H9 (cell line): ENCODE measurements at regions not wholly inside any gene's neighbourhood (a gene's known extent, or its start where the extent isn't known, plus 50 kb on each side); places are given as distances from the start of the nearest gene placed in this dataset.

Source experiments
- DNase-seq: peaks from one replicate; pipeline ENCODE4 v3.0.0-alpha.2; 2017
- H2AFZ ChIP-seq: one replicate; pipeline ENCODE4 v1.6.1; 2013; ENCODE audit warnings: mild to moderate bottlenecking, low read length, control low read depth, moderate library complexity
- H2AK5ac ChIP-seq: 2 replicates; pipeline ENCODE4 v1.6.1; 2013; ENCODE audit warnings: low read length, control low read depth, mixed read lengths; ENCODE audit not compliant: insufficient read length
- H2BK120ac ChIP-seq: one replicate; pipeline ENCODE4 v1.6.1; 2013; ENCODE audit warnings: low read depth, mild to moderate bottlenecking, low read length, control low read depth, inconsistent platforms; ENCODE audit not compliant: poor library complexity, severe bottlenecking
- H2BK12ac ChIP-seq: 2 replicates; pipeline ENCODE4 v1.6.1; 2013; ENCODE audit warnings: low read length, control low read depth, mixed read lengths, low read depth; ENCODE audit not compliant: insufficient read length
- H2BK15ac ChIP-seq: 2 replicates; pipeline ENCODE4 v1.6.1; 2013; ENCODE audit warnings: low read depth, low read length, control low read depth
- H2BK20ac ChIP-seq: one replicate; pipeline ENCODE4 v1.6.1; 2013; ENCODE audit warnings: low read depth, mild to moderate bottlenecking, low read length, control low read depth, inconsistent platforms; ENCODE audit not compliant: poor library complexity, severe bottlenecking
- H2BK5ac ChIP-seq: 2 replicates; pipeline ENCODE4 v1.6.1; 2013; ENCODE audit warnings: low read length, control low read depth, mixed read lengths; ENCODE audit not compliant: insufficient read length
- H3K14ac ChIP-seq: 2 replicates; pipeline ENCODE4 v1.6.1; 2013; ENCODE audit warnings: low read length, control low read depth; ENCODE audit not compliant: insufficient read depth
- H3K18ac ChIP-seq: 2 replicates; pipeline ENCODE4 v1.6.1; 2013; ENCODE audit warnings: low read depth, mild to moderate bottlenecking, mixed read lengths, low read length, control low read depth; ENCODE audit not compliant: insufficient read length
- H3K23ac ChIP-seq: 2 replicates; pipeline ENCODE4 v1.6.1; 2013; ENCODE audit warnings: low read length, control low read depth, mixed read lengths, low read depth; ENCODE audit not compliant: insufficient read length
- H3K23me2 ChIP-seq: 2 replicates; pipeline ENCODE4 v1.6.1; 2013; ENCODE audit warnings: low read depth, mild to moderate bottlenecking, mixed read lengths, low read length, control low read depth; ENCODE audit not compliant: insufficient read length, poor library complexity, severe bottlenecking
- H3K27ac ChIP-seq: 2 replicates; pipeline ENCODE4 v1.5.1; 2013; ENCODE audit warnings: low read length, control low read depth, mixed read lengths, low read depth; ENCODE audit not compliant: insufficient read length
- H3K27me3 ChIP-seq: 2 replicates; pipeline ENCODE4 v1.6.1; 2013; ENCODE audit warnings: low read length, control low read depth, inconsistent platforms; ENCODE audit not compliant: insufficient read depth
- H3K4ac ChIP-seq: 2 replicates; pipeline ENCODE4 v1.6.1; 2013; ENCODE audit warnings: low read depth, mild to moderate bottlenecking, control low read depth, inconsistent platforms, low read length, moderate library complexity
- H3K4me1 ChIP-seq: 2 replicates; pipeline ENCODE4 v1.6.1; 2013; ENCODE audit warnings: low read length, control low read depth, inconsistent platforms; ENCODE audit not compliant: insufficient read depth
- H3K4me2 ChIP-seq: 2 replicates; pipeline ENCODE4 v1.6.1; 2013; ENCODE audit warnings: low read length, control low read depth, mixed read lengths; ENCODE audit not compliant: insufficient read length, insufficient read depth
- H3K56ac ChIP-seq: 2 replicates; pipeline ENCODE4 v1.6.1; 2013; ENCODE audit warnings: low read depth, mild to moderate bottlenecking, mixed read lengths, low read length, control low read depth; ENCODE audit not compliant: insufficient read length
- H3K79me1 ChIP-seq: 2 replicates; pipeline ENCODE4 v1.6.1; 2013; ENCODE audit warnings: low read depth, mild to moderate bottlenecking, moderate library complexity, low read length, control low read depth, inconsistent platforms; ENCODE audit not compliant: insufficient read depth, poor library complexity, severe bottlenecking
- H3K79me2 ChIP-seq: 2 replicates; pipeline ENCODE4 v1.6.1; 2013; ENCODE audit warnings: low read length, control low read depth, inconsistent platforms; ENCODE audit not compliant: insufficient read depth
- H3K9ac ChIP-seq: 2 replicates; pipeline ENCODE4 v1.6.1; 2013; ENCODE audit warnings: low read length, control low read depth, mixed read lengths; ENCODE audit not compliant: insufficient read length; ENCODE audit errors: extremely low read depth
- H3K9me3 ChIP-seq: one replicate; pipeline ENCODE4 v1.6.1; 2013; ENCODE audit warnings: low read depth, low read length, inconsistent platforms; ENCODE audit not compliant: control insufficient read depth
- H3T11ph ChIP-seq: one replicate; pipeline ENCODE4 v1.6.1; 2013; ENCODE audit warnings: mild to moderate bottlenecking, low read length, control low read depth, inconsistent platforms
- H4K20me1 ChIP-seq: one replicate; pipeline ENCODE4 v1.6.1; 2013; ENCODE audit not compliant: control insufficient read depth, insufficient read length, insufficient read depth
- H4K5ac ChIP-seq: 2 replicates; pipeline ENCODE4 v1.6.1; 2013; ENCODE audit warnings: low read depth, mild to moderate bottlenecking, mixed read lengths, low read length, control low read depth; ENCODE audit not compliant: insufficient read length
- H4K8ac ChIP-seq: replicated peaks from 2 replicates; pipeline ENCODE4 v1.6.1; 2013; ENCODE audit warnings: low read length, control low read depth, mixed read lengths, low read depth; ENCODE audit not compliant: insufficient read length
- H4K91ac ChIP-seq: 2 replicates; pipeline ENCODE4 v1.6.1; 2013; ENCODE audit warnings: low read depth, mild to moderate bottlenecking, moderate library complexity, mixed read lengths, low read length, control low read depth; ENCODE audit not compliant: insufficient read length
- H3K27ac Mint-ChIP-seq, 3 experiments: 2 replicates in 2 of 3; 3 replicates in 1 of 3; pipeline ENCODE4 v1.8.0; 2020 to 2021; ENCODE audit warnings: mixed read lengths in 3 of 3, mild to moderate bottlenecking in 1 of 3, moderate library complexity in 1 of 3
- H3K27me3 Mint-ChIP-seq: 2 replicates; pipeline ENCODE4 v1.8.0; 2021; ENCODE audit warnings: low read depth, mild to moderate bottlenecking, moderate library complexity, mixed read lengths
- H3K36me3 Mint-ChIP-seq, 3 experiments: 2 replicates in 2 of 3; 3 replicates in 1 of 3; pipeline ENCODE4 v1.8.0; 2020 to 2021; ENCODE audit warnings: low read depth in 3 of 3, mixed read lengths in 3 of 3; ENCODE audit not compliant: insufficient read depth in 1 of 3
- H3K4me1 Mint-ChIP-seq, 2 experiments: 2 replicates each; pipeline ENCODE4 v1.8.0; 2020; ENCODE audit warnings: mixed read lengths in 2 of 2
- H3K4me3 Mint-ChIP-seq, 2 experiments: 2 replicates in 1 of 2; 3 replicates in 1 of 2; pipeline ENCODE4 v1.8.0; 2020 to 2021; ENCODE audit warnings: mild to moderate bottlenecking in 2 of 2, mixed read lengths in 2 of 2, moderate library complexity in 1 of 2
- H3K9me3 Mint-ChIP-seq, 2 experiments: 2 replicates in 1 of 2; 3 replicates in 1 of 2; pipeline ENCODE4 v1.8.0; 2020; ENCODE audit warnings: mild to moderate bottlenecking in 2 of 2, mixed read lengths in 2 of 2, moderate library complexity in 1 of 2
- WGBS: extraction: QIAGEN DNeasy Blood & Tissue Kit; methylation state at CpG from one replicate; pipeline ENCODE4 v1.1.7; 2013; ENCODE audit warnings: missing lambda C conversion rate, low lambda C conversion rate, mixed read lengths; ENCODE audit not compliant: insufficient read length; ENCODE audit errors: extremely low coverage; 5-methylcytosine and 5-hydroxymethylcytosine counted together
- TF ChIP-seq, protein P1 (sequence below): fragments of 200-600 bp; sonication (generic); conservative IDR thresholded peaks from 3 replicates; pipeline ENCODE4 v1.8.0; 2021; ENCODE audit warnings: antibody characterized with exemption, mild to moderate bottlenecking

DNA sequence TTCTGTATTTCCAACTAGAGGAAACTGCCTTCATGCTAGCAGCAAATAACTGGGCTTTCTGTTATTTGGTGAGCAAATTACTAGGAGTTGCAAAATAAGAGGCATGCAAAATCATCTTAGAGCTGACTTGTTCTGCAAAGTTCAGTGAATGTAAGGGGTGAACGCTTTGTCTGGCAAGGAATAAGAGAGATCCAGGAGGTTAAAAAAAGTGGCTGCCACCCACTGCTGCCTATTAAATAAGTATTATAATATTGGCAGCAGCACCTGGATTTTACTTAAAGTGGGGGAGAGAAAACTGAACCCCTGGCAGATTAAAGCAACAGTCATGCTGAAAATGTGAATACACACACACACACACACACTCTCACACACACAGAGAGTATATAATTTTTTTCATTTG is 557.0 kb downstream of the FLRT2 start:
- Histone ChIP-seq H3K27ac (no peak overlapping the region), H3K79me2 (no peaks in the 10 kb centered on the region), H3K4ac (no peak overlapping the region), H2AK5ac (no peak overlapping the region), H3K18ac (no peak overlapping the region), H2BK12ac (no peak overlapping the region), H3K79me1 (no peaks in the 10 kb centered on the region), H3K4me1 (no peaks in the 10 kb centered on the region), H3K56ac (no peak overlapping the region), H2BK120ac (no peak overlapping the region), H3K4me2 (no peak overlapping the region), H3K23me2 (no peaks in the 10 kb centered on the region), H4K8ac (no peak overlapping the region), H3K9ac (no peak overlapping the region), H3K27me3 (no peaks in the 10 kb centered on the region), H4K91ac (no peak overlapping the region), H2BK15ac (no peak overlapping the region), H3K14ac (no peak overlapping the region), H2AFZ (no peak overlapping the region), H3T11ph (no peak overlapping the region), H2BK20ac (no peak overlapping the region), H2BK5ac (no peak overlapping the region), H4K20me1 (no peaks in the 10 kb centered on the region), H3K23ac (no peak overlapping the region), H4K5ac (no peak overlapping the region), H3K9me3 (no peaks in the 10 kb centered on the region)
- Mint-ChIP-seq H3K36me3 (peaks cover 0 to 4% (median 0%) of the 10 kb centered on the region in 3 experiments; a peak in 1 of 7 replicates), H3K4me3 (no peak overlapping the region), H3K4me1 (peaks cover 16 to 21% of the 10 kb centered on the region in 2 experiments), H3K27ac (no peak overlapping the region), H3K9me3 (no peaks in the 10 kb centered on the region), H3K27me3 (no peaks in the 10 kb centered on the region)
- WGBS: no CpG with 5 or more reads among the region's 1 CpG
- TF ChIP-seq, protein P1, sequence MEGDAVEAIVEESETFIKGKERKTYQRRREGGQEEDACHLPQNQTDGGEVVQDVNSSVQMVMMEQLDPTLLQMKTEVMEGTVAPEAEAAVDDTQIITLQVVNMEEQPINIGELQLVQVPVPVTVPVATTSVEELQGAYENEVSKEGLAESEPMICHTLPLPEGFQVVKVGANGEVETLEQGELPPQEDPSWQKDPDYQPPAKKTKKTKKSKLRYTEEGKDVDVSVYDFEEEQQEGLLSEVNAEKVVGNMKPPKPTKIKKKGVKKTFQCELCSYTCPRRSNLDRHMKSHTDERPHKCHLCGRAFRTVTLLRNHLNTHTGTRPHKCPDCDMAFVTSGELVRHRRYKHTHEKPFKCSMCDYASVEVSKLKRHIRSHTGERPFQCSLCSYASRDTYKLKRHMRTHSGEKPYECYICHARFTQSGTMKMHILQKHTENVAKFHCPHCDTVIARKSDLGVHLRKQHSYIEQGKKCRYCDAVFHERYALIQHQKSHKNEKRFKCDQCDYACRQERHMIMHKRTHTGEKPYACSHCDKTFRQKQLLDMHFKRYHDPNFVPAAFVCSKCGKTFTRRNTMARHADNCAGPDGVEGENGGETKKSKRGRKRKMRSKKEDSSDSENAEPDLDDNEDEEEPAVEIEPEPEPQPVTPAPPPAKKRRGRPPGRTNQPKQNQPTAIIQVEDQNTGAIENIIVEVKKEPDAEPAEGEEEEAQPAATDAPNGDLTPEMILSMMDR: no peak
- no peak for DNase-seq
